Hepatocyte (in vitro differentiated cells): ENCODE measurements at regions not wholly inside any gene's neighbourhood (a gene's known extent, or its start where the extent isn't known, plus 50 kb on each side); places are given as distances from the start of the nearest gene placed in this dataset.

ENCODE experiments used
- EZH2 ChIP-seq: fragments of 200-600 bp; sonication (generic); IDR thresholded peaks from 2 replicates; pipeline ENCODE4 v1.6.1; 2016; ENCODE audit warnings: antibody characterized with exemption, mild to moderate bottlenecking, borderline replicate concordance
- EZH2phosphoT487 ChIP-seq: fragments of 200-600 bp; sonication (generic); IDR thresholded peaks from one replicate; pipeline ENCODE4 v1.6.1; 2018; ENCODE audit warnings: antibody characterized with exemption, mild to moderate bottlenecking, low read depth, moderate library complexity; ENCODE audit not compliant: unreplicated experiment, severe bottlenecking
- TF ChIP-seq, protein P1 (sequence below): fragments of 200-600 bp; sonication (generic); IDR thresholded peaks from 2 replicates; pipeline ENCODE4 v1.5.1; 2016; ENCODE audit warnings: antibody characterized with exemption, mild to moderate bottlenecking; ENCODE audit not compliant: poor library complexity

GRCh38 chr7:16348251-16348650 is 73.1 kb downstream of the CRPPA start:
- TF ChIP-seq, protein P1, sequence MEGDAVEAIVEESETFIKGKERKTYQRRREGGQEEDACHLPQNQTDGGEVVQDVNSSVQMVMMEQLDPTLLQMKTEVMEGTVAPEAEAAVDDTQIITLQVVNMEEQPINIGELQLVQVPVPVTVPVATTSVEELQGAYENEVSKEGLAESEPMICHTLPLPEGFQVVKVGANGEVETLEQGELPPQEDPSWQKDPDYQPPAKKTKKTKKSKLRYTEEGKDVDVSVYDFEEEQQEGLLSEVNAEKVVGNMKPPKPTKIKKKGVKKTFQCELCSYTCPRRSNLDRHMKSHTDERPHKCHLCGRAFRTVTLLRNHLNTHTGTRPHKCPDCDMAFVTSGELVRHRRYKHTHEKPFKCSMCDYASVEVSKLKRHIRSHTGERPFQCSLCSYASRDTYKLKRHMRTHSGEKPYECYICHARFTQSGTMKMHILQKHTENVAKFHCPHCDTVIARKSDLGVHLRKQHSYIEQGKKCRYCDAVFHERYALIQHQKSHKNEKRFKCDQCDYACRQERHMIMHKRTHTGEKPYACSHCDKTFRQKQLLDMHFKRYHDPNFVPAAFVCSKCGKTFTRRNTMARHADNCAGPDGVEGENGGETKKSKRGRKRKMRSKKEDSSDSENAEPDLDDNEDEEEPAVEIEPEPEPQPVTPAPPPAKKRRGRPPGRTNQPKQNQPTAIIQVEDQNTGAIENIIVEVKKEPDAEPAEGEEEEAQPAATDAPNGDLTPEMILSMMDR: no peak
- TF ChIP-seq EZH2 (no peak), EZH2phosphoT487 (no peak)
